ENCODE measurements at regions not wholly inside any gene's neighbourhood (a gene's known extent, or its start where the extent isn't known, plus 50 kb on each side); places are given as distances from the start of the nearest gene placed in this dataset.

DNA sequence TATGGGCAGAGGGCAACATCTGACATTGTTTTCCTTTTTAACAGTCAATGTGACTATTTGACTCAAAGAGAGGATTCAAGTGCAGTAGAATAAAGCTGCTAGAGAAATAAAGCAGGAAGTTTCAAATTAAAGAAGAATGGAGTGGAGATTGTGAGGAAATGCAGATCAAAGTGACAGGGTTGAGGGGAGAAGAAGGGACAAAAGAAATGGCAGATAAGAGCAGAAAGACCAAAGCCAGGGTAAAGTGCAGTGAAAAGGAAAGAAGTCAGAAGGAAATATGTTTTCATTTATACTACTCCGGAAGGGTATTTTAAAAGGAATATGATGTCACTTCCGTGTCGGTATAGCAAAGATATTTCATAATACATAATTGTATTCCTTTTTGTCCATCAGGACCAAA lies 297.5 kb upstream of the CRIM1 start:
- no peak overlapping the region for H3K4me3 Mint-ChIP-seq
- peaks cover 5% of the 10 kb centered on the region for H3K9me3 Mint-ChIP-seq
- POLR2A ChIA-PET: no interaction called here
- H3K4me1 Mint-ChIP-seq: peaks cover 23% of the 10 kb centered on the region
- CTCF ChIA-PET: no interaction called here
- no peak for DNase-seq (ENCODE audit: low spot score)
- peak overlapping the region; percentile 32 for H3K27ac Mint-ChIP-seq
- no peak for ATAC-seq
- no peaks in the 10 kb centered on the region; the same call in 1 of the 2 replicates for H3K27me3 Mint-ChIP-seq (ENCODE audit: low read depth)
- no peaks in the 10 kb centered on the region; the same call in 1 of the 2 replicates for H3K36me3 Mint-ChIP-seq
- TF ChIP-seq SMAD4 (CRISPR knock-in tag; IDR thresholded peaks at IDR 0.05): no peak
- TF ChIP-seq, protein P1, sequence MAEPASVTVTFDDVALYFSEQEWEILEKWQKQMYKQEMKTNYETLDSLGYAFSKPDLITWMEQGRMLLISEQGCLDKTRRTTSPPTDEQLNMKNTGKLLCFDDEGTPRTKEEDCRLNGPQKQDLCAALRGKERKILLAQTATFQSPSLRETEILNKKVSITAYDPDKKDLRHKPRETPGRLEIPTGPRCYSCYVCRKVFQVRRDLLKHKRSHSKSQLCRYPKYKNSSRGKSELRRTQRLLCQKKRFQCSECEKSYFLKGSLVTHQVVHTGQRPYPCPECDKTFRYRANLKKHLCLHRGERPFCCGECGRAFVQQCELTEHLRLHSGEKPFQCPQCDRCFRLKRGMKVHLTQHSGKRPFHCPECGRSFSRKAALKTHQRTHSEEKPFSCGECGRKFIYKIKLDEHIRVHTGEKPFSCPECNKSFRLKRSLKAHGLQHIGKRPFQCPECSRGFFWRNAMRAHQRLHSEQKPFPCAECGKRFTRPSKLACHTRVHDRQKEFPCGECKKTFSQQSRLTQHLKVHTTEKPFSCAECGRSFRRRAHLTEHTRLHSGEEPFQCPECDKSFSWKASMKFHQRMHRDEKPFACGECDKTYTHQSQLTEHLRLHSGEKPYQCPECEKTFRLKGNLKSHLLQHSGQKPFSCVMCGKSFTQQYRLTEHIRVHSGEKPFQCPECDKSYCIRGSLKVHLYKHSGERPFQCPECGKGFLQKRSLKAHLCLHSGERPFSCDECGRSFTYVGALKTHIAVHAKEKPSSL (CRISPR knock-in tag; conservative IDR thresholded peaks at IDR 0.05): no peak
- no peak for TF ChIP-seq GABPB1 (CRISPR knock-in tag; IDR thresholded peaks at IDR 0.05)
- TF ChIP-seq CBFB (CRISPR knock-in tag; IDR thresholded peaks at IDR 0.05; ENCODE audit: low read depth): no peak
- no peak for TF ChIP-seq ZNF416 (CRISPR knock-in tag; IDR thresholded peaks at IDR 0.05)
- TF ChIP-seq, protein P2, sequence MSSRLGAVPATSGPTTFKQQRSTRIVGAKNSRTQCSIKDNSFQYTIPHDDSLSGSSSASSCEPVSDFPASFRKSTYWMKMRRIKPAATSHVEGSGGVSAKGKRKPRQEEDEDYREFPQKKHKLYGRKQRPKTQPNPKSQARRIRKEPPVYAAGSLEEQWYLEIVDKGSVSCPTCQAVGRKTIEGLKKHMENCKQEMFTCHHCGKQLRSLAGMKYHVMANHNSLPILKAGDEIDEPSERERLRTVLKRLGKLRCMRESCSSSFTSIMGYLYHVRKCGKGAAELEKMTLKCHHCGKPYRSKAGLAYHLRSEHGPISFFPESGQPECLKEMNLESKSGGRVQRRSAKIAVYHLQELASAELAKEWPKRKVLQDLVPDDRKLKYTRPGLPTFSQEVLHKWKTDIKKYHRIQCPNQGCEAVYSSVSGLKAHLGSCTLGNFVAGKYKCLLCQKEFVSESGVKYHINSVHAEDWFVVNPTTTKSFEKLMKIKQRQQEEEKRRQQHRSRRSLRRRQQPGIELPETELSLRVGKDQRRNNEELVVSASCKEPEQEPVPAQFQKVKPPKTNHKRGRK (CRISPR knock-in tag; IDR thresholded peaks at IDR 0.05; ENCODE audit: borderline replicate concordance): no peak
- no peak for TF ChIP-seq NR3C1 (CRISPR knock-in tag; conservative IDR thresholded peaks at IDR 0.05; ENCODE audit: low read depth)
- TF ChIP-seq ESRRA (CRISPR knock-in tag; IDR thresholded peaks at IDR 0.05; ENCODE audit: borderline replicate concordance): no peak
- TF ChIP-seq FOXJ3 (CRISPR knock-in tag; IDR thresholded peaks at IDR 0.05; ENCODE audit: borderline replicate concordance): no peak
- no peak for TF ChIP-seq CREM (CRISPR knock-in tag; IDR thresholded peaks at IDR 0.05)
- TF ChIP-seq RELA (CRISPR knock-in tag; IDR thresholded peaks at IDR 0.05; ENCODE audit: borderline replicate concordance): no peak

DNA sequence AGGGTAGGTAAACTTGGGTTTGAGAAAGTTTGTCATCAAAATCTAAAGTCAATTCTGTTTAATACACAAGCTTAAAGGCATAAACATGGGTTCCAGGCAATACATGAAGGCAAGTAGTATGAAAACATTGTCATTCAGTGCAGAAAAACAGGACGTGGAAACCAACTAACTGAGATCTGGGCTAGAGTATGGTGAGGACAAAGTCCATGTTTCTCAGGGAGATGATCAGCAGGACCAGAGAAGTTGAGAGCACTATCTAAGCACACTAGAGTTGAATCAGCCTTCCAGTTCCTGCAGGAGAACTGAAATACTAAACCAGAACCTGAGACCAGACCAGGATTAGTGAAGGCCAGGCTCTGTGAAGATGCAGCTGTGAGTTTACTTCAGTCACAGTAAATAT lies 302.8 kb upstream of the CRIM1 start:
- H3K4me3 Mint-ChIP-seq: no peak overlapping the region

More for the DNA sequence above, 302.8 kb upstream of the CRIM1 start:
- DNase-seq (ENCODE audit: low spot score): no peak
- TF ChIP-seq, protein P3, sequence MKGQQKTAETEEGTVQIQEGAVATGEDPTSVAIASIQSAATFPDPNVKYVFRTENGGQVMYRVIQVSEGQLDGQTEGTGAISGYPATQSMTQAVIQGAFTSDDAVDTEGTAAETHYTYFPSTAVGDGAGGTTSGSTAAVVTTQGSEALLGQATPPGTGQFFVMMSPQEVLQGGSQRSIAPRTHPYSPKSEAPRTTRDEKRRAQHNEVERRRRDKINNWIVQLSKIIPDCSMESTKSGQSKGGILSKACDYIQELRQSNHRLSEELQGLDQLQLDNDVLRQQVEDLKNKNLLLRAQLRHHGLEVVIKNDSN (CRISPR knock-in tag; IDR thresholded peaks at IDR 0.05): no peak
- TF ChIP-seq, protein P4, sequence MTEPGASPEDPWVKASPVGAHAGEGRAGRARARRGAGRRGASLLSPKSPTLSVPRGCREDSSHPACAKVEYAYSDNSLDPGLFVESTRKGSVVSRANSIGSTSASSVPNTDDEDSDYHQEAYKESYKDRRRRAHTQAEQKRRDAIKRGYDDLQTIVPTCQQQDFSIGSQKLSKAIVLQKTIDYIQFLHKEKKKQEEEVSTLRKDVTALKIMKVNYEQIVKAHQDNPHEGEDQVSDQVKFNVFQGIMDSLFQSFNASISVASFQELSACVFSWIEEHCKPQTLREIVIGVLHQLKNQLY (CRISPR knock-in tag; IDR thresholded peaks at IDR 0.05): no peak
- TF ChIP-seq, protein P5, sequence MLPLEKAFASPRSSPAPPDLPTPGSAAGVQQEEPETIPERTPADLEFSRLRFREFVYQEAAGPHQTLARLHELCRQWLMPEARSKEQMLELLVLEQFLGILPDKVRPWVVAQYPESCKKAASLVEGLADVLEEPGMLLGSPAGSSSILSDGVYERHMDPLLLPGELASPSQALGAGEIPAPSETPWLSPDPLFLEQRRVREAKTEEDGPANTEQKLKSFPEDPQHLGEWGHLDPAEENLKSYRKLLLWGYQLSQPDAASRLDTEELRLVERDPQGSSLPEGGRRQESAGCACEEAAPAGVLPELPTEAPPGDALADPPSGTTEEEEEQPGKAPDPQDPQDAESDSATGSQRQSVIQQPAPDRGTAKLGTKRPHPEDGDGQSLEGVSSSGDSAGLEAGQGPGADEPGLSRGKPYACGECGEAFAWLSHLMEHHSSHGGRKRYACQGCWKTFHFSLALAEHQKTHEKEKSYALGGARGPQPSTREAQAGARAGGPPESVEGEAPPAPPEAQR (CRISPR knock-in tag; IDR thresholded peaks at IDR 0.05): no peak
- TF ChIP-seq PRRX2 (CRISPR knock-in tag; IDR thresholded peaks at IDR 0.05) (no peak), NR3C1 (CRISPR knock-in tag; conservative IDR thresholded peaks at IDR 0.05; ENCODE audit: low read depth) (no peak), ZNF138 (CRISPR knock-in tag; conservative IDR thresholded peaks at IDR 0.05) (no peak)
- TF ChIP-seq, protein P6, sequence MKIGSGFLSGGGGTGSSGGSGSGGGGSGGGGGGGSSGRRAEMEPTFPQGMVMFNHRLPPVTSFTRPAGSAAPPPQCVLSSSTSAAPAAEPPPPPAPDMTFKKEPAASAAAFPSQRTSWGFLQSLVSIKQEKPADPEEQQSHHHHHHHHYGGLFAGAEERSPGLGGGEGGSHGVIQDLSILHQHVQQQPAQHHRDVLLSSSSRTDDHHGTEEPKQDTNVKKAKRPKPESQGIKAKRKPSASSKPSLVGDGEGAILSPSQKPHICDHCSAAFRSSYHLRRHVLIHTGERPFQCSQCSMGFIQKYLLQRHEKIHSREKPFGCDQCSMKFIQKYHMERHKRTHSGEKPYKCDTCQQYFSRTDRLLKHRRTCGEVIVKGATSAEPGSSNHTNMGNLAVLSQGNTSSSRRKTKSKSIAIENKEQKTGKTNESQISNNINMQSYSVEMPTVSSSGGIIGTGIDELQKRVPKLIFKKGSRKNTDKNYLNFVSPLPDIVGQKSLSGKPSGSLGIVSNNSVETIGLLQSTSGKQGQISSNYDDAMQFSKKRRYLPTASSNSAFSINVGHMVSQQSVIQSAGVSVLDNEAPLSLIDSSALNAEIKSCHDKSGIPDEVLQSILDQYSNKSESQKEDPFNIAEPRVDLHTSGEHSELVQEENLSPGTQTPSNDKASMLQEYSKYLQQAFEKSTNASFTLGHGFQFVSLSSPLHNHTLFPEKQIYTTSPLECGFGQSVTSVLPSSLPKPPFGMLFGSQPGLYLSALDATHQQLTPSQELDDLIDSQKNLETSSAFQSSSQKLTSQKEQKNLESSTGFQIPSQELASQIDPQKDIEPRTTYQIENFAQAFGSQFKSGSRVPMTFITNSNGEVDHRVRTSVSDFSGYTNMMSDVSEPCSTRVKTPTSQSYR (CRISPR knock-in tag; IDR thresholded peaks at IDR 0.05): no peak
- TF ChIP-seq, protein P7, sequence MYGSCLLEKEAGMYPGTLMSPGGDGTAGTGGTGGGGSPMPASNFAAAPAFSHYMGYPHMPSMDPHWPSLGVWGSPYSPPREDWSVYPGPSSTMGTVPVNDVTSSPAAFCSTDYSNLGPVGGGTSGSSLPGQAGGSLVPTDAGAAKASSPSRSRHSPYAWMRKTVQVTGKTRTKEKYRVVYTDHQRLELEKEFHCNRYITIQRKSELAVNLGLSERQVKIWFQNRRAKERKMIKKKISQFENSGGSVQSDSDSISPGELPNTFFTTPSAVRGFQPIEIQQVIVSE (CRISPR knock-in tag; IDR thresholded peaks at IDR 0.05; ENCODE audit: borderline replicate concordance): no peak
- TF ChIP-seq, protein P8, sequence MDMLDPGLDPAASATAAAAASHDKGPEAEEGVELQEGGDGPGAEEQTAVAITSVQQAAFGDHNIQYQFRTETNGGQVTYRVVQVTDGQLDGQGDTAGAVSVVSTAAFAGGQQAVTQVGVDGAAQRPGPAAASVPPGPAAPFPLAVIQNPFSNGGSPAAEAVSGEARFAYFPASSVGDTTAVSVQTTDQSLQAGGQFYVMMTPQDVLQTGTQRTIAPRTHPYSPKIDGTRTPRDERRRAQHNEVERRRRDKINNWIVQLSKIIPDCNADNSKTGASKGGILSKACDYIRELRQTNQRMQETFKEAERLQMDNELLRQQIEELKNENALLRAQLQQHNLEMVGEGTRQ (CRISPR knock-in tag; IDR thresholded peaks at IDR 0.05): no peak
- H3K9me3 Mint-ChIP-seq: peaks cover 47% of the 10 kb centered on the region
- POLR2A ChIA-PET: no interaction called here
- H3K27ac Mint-ChIP-seq: no peak overlapping the region
- H3K4me1 Mint-ChIP-seq: peaks cover 4% of the 10 kb centered on the region
- H3K27me3 Mint-ChIP-seq (ENCODE audit: low read depth): no peaks in the 10 kb centered on the region; the same call in 1 of the 2 replicates
- H3K36me3 Mint-ChIP-seq: peaks cover 5% of the 10 kb centered on the region
- ATAC-seq: no peak
- CTCF ChIA-PET: no interaction called here

All from WTC11 (cell line).